ENCODE measurements at regions not wholly inside any gene's neighbourhood (a gene's known extent, or its start where the extent isn't known, plus 50 kb on each side); places are given as distances from the start of the nearest gene placed in this dataset.

- peaks cover 0 to 16% (median 7%) of the 10 kb centered on the region in 4 donors for H3K36me3 ChIP-seq (ENCODE audit: control insufficient read depth in 4 of 4, insufficient read depth in 3 of 4, low read depth in 1 of 4, low read length in 3 of 4)
- no peaks in the 10 kb centered on the region for H3K4me1 ChIP-seq (ENCODE audit: control insufficient read depth in 4 of 4, insufficient read depth in 4 of 4, low read length in 3 of 4)
- no peak overlapping the region for H3K9ac ChIP-seq (ENCODE audit: low read depth in 1 of 2, low read length in 2 of 2)
- TF ChIP-seq CTCF (IDR thresholded peaks at IDR 0.05; ENCODE audit: low read depth, low read length, missing input control) (no peak), YY1 (IDR thresholded peaks at IDR 0.05) (no peak), ZBTB33 (IDR thresholded peaks at IDR 0.05) (no peak), REST (IDR thresholded peaks at IDR 0.05) (no peak), ATF3 (IDR thresholded peaks at IDR 0.05) (no peak), TAF1 (conservative IDR thresholded peaks at IDR 0.05) (no peak), NR2F2 (IDR thresholded peaks at IDR 0.05) (no peak), SP1 (IDR thresholded peaks at IDR 0.05) (no peak), HNF4A (conservative IDR thresholded peaks at IDR 0.05) (no peak), FOXA1 (IDR thresholded peaks at IDR 0.05) (no peak), GABPA (IDR thresholded peaks at IDR 0.05 in 1 of 2, conservative IDR thresholded peaks at IDR 0.05 in 1 of 2) (no peak)
- no peak overlapping the region for H3K27ac ChIP-seq (ENCODE audit: low read depth in 1 of 2, low read length in 2 of 2)
- H3K9me3 ChIP-seq (ENCODE audit: control insufficient read depth in 4 of 4, low read length in 3 of 4), result no peaks in the 10 kb centered on the region
- DNase-seq (ENCODE audit: low spot score), result no peak
- no peaks in the 10 kb centered on the region for H3K27me3 ChIP-seq (ENCODE audit: control insufficient read depth in 4 of 4, insufficient read depth in 4 of 4, low read length in 3 of 4)
- H3K4me3 ChIP-seq (ENCODE audit: low read depth in 1 of 3, low read length in 3 of 3), result no peak overlapping the region
Measured at GRCh38 chr6:144824018-144824417, 538.9 kb downstream of the UTRN start.

GRCh38 chr6:144834426-144835038, 549.4 kb downstream of the UTRN start:
- H3K36me3 ChIP-seq (ENCODE audit: control insufficient read depth in 4 of 4, insufficient read depth in 3 of 4, low read depth in 1 of 4, low read length in 3 of 4), result peaks cover 3 to 35% (median 32%) of the 10 kb centered on the region in 4 donors
- H3K4me1 ChIP-seq (ENCODE audit: control insufficient read depth in 4 of 4, insufficient read depth in 4 of 4, low read length in 3 of 4), result no peaks in the 10 kb centered on the region
- no peak for DNase-seq (ENCODE audit: low spot score)
- H3K27ac ChIP-seq (ENCODE audit: low read depth in 1 of 2, low read length in 2 of 2), result no peak overlapping the region
- H3K9me3 ChIP-seq (ENCODE audit: control insufficient read depth in 4 of 4, low read length in 3 of 4), result no peaks in the 10 kb centered on the region
- no peak overlapping the region for H3K4me3 ChIP-seq (ENCODE audit: low read depth in 1 of 3, low read length in 3 of 3)
- 68% methylated on average over 6 of the region's 6 CpGs for WGBS
- no peak overlapping the region for H3K9ac ChIP-seq (ENCODE audit: low read depth in 1 of 2, low read length in 2 of 2)
- no peaks in the 10 kb centered on the region for H3K27me3 ChIP-seq (ENCODE audit: control insufficient read depth in 4 of 4, insufficient read depth in 4 of 4, low read length in 3 of 4)
- TF ChIP-seq FOXA1 (IDR thresholded peaks at IDR 0.05) (no peak), HNF4G (IDR thresholded peaks at IDR 0.05) (no peak), EGR1 (IDR thresholded peaks at IDR 0.05; ENCODE audit: low read depth in 2 of 2) (no peak), NR2F2 (IDR thresholded peaks at IDR 0.05) (no peak), RAD21 (IDR thresholded peaks at IDR 0.05) (no peak)

Data from liver (tissue), 8 donors.